PC-3 (cell line): ENCODE measurements at regions not wholly inside any gene's neighbourhood (a gene's known extent, or its start where the extent isn't known, plus 50 kb on each side); places are given as distances from the start of the nearest gene placed in this dataset.

Experiments used
- ATAC-seq: fragments of 200-7000 bp; cut with Tn5 transposase; 2 replicates; pipeline ENCODE4 v1.9.1; 2020; ENCODE audit warnings: mild to moderate bottlenecking, moderate library complexity
- BruUV-seq: library from RNA; stranded (reverse); fragments of 400-500 nt; replicated peaks from 2 replicates; lab custom pipeline; 2021; lab: Mats Ljungman, UMichigan
- CTCF ChIA-PET: fragments of 300-600 bp; sonication (Branson Sonifier 250); formaldehyde crosslinking; loops from one replicate; lab custom pipeline; 2022; ENCODE audit warnings: antibody characterized with exemption; lab: Charles Lee
- POLR2A ChIA-PET: fragments of 300-600 bp; sonication (Branson Sonifier 250); formaldehyde crosslinking; loops from one replicate; lab custom pipeline; 2022; ENCODE audit warnings: antibody characterized with exemption; ENCODE audit not compliant: unreplicated experiment; lab: Charles Lee
- DNase-seq: peaks from one replicate; pipeline ENCODE4 v3.0.0-alpha.2; 2015
- H2AFZ ChIP-seq: fragments of 300-600 bp; sonication (generic); 2 replicates; pipeline ENCODE4 v1.6.0; 2016; ENCODE audit warnings: antibody characterized with exemption, low read length
- H3F3A ChIP-seq: fragments of 300-600 bp; sonication (generic); one replicate; pipeline ENCODE4 v1.6.0; 2017; ENCODE audit warnings: antibody characterized with exemption, low read length, control low read depth, mild to moderate bottlenecking; ENCODE audit not compliant: unreplicated experiment
- H3K27ac ChIP-seq: fragments of 300-600 bp; sonication (generic); 2 replicates; pipeline ENCODE4 v1.5.1; 2016; ENCODE audit warnings: mild to moderate bottlenecking, low read length
- H3K27me3 ChIP-seq: fragments of 300-600 bp; sonication (generic); 2 replicates; pipeline ENCODE4 v1.6.1; 2016; ENCODE audit warnings: low read length, mixed read lengths
- H3K36me3 ChIP-seq: fragments of 300-600 bp; sonication (generic); 2 replicates; pipeline ENCODE4 v1.6.1; 2016; ENCODE audit warnings: low read depth, mixed run types, low read length, mixed read lengths
- H3K4me1 ChIP-seq: fragments of 300-600 bp; sonication (generic); 2 replicates; pipeline ENCODE4 v1.5.1; 2016; ENCODE audit warnings: low read length; ENCODE audit not compliant: insufficient read depth
- H3K4me2 ChIP-seq: fragments of 300-600 bp; sonication (generic); 2 replicates; pipeline ENCODE4 v1.6.0; 2016; ENCODE audit warnings: low read length
- H3K4me3 ChIP-seq: fragments of 300-600 bp; sonication (generic); 2 replicates; pipeline ENCODE4 v1.5.1; 2016; ENCODE audit warnings: mild to moderate bottlenecking, low read length, mixed read lengths
- H3K79me2 ChIP-seq: fragments of 300-600 bp; sonication (generic); 2 replicates; pipeline ENCODE4 v1.6.1; 2017; ENCODE audit warnings: low read length, mixed read lengths
- H3K9ac ChIP-seq: fragments of 300-600 bp; sonication (generic); 2 replicates; pipeline ENCODE4 v1.6.0; 2016; ENCODE audit warnings: mild to moderate bottlenecking, low read length
- H3K9me2 ChIP-seq: fragments of 300-600 bp; sonication (generic); replicated peaks from 2 replicates; pipeline ENCODE4 v1.6.1; 2016; ENCODE audit warnings: mixed run types, low read length, mixed read lengths
- H3K9me3 ChIP-seq: fragments of 300-600 bp; sonication (generic); 2 replicates; pipeline ENCODE4 v1.6.1; 2016; ENCODE audit warnings: low read length, mixed read lengths
- H4K20me1 ChIP-seq: fragments of 300-600 bp; sonication (generic); 2 replicates; pipeline ENCODE4 v1.6.1; 2016; ENCODE audit warnings: low read length, mixed read lengths
- CTCF ChIP-seq: fragments of 300-600 bp; sonication (generic); conservative IDR thresholded peaks from 2 replicates; pipeline ENCODE4 v1.5.1; 2017; ENCODE audit warnings: antibody characterized with exemption, low read depth, mild to moderate bottlenecking, low read length
- EZH2 ChIP-seq: fragments of 300-600 bp; sonication (generic); IDR thresholded peaks from one replicate; pipeline ENCODE4 v1.6.1; 2017; ENCODE audit warnings: antibody characterized with exemption, mild to moderate bottlenecking, low read length; ENCODE audit not compliant: unreplicated experiment
- EZH2phosphoT487 ChIP-seq: fragments of 300-600 bp; sonication (generic); IDR thresholded peaks from 2 replicates; pipeline ENCODE4 v1.6.1; 2018; ENCODE audit warnings: mild to moderate bottlenecking, antibody characterized with exemption, low read length, borderline replicate concordance
- intact Hi-C: fragments of 100-400 bp; cut with micrococcal nuclease; formaldehyde crosslinking; loops from 2 replicates; pipeline ENCODE4 v1.9.0; 2023

GRCh38 chr13:31944262-31945160, 87.1 kb upstream of the FRY start:
- no peak overlapping the region for H3K9ac ChIP-seq
- CTCF ChIA-PET: no interaction called here
- H3K4me3 ChIP-seq: no peak overlapping the region
- H3K27ac ChIP-seq: peak overlapping the region; percentile 43; the same call in 1 of the 2 replicates
- no peak overlapping the region for H2AFZ ChIP-seq
- peak overlapping the region; percentile 83 for H3K4me2 ChIP-seq
- no peak for ATAC-seq
- no peaks in the 10 kb centered on the region for H3K79me2 ChIP-seq
- no peaks in the 10 kb centered on the region for H3K9me3 ChIP-seq
- POLR2A ChIA-PET: no interaction called here
- no peaks in the 10 kb centered on the region for H4K20me1 ChIP-seq
- no peak for DNase-seq
- no TSS peak for BruUV-seq
- no peaks in the 10 kb centered on the region for H3K27me3 ChIP-seq
- no peaks in the 10 kb centered on the region for H3K36me3 ChIP-seq
- no peaks in the 10 kb centered on the region for H3F3A ChIP-seq
- H3K4me1 ChIP-seq: peaks cover 20% of the 10 kb centered on the region
- H3K9me2 ChIP-seq: no peaks in the 10 kb centered on the region
- intact Hi-C loops: no loop called here
- TF ChIP-seq EZH2phosphoT487 (no peak), EZH2 (no peak), CTCF (no peak)

GRCh38 chr13:31945202-31945961, 86.2 kb upstream of the FRY start:
- ChIA-PET POLR2A (no interaction called here), CTCF (no interaction called here)
- Histone ChIP-seq H3K36me3 (no peaks in the 10 kb centered on the region), H3K9ac (no peak overlapping the region), H4K20me1 (no peaks in the 10 kb centered on the region), H3K4me2 (peak overlapping the region; percentile 83), H3K4me1 (peaks cover 20% of the 10 kb centered on the region), H3K9me2 (no peaks in the 10 kb centered on the region), H3K27me3 (no peaks in the 10 kb centered on the region), H3K27ac (peak overlapping the region; percentile 43), H3K79me2 (no peaks in the 10 kb centered on the region), H2AFZ (peak overlapping the region; percentile 66), H3K9me3 (no peaks in the 10 kb centered on the region), H3F3A (no peaks in the 10 kb centered on the region), H3K4me3 (peak overlapping the region; percentile 53)
- intact Hi-C loops: no loop called here
- peak; percentile 49; the same call in 1 of the 2 replicates for ATAC-seq
- TF ChIP-seq EZH2phosphoT487: no peak
- no peak for TF ChIP-seq CTCF
- no peak for TF ChIP-seq EZH2
- BruUV-seq: no TSS peak
- peak; percentile 79 for DNase-seq
